Panc1 (cell line): ENCODE measurements at regions not wholly inside any gene's neighbourhood (a gene's known extent, or its start where the extent isn't known, plus 50 kb on each side); places are given as distances from the start of the nearest gene placed in this dataset.
"Not testable (repeated sequence)": the region's sequence is repeated elsewhere in the genome, so short reads cannot be mapped to it uniquely, and the experiment has no call there.

Source experiments
- ATAC-seq: fragments of 200-7000 bp; cut with Tn5 transposase; 2 replicates; pipeline ENCODE4 v1.9.1; 2020; ENCODE audit warnings: mild to moderate bottlenecking, moderate library complexity
- BruUV-seq: library from RNA; stranded (reverse); fragments of 400-500 nt; replicated peaks from 2 replicates; lab custom pipeline; 2021; lab: Mats Ljungman, UMichigan
- CTCF ChIA-PET: fragments of 300-600 bp; sonication (Branson Sonifier 250); formaldehyde crosslinking; loops from one replicate; lab custom pipeline; 2022; ENCODE audit warnings: antibody characterized with exemption; lab: Charles Lee
- POLR2A ChIA-PET: fragments of 300-600 bp; sonication (Branson Sonifier 250); formaldehyde crosslinking; loops from one replicate; lab custom pipeline; 2022; ENCODE audit warnings: antibody characterized with exemption; lab: Charles Lee
- DNase-seq: peaks from one replicate; pipeline ENCODE4 v3.0.0-alpha.2; 2010; ENCODE audit warnings: low read depth, low spot score
- H3K27ac ChIP-seq: 2 replicates; pipeline ENCODE4 v1.5.1; 2011; ENCODE audit warnings: mild to moderate bottlenecking, low read length, inconsistent platforms
- H3K27me3 ChIP-seq: fragments of 200-500 bp; sonication (Bioruptor generic); 2 replicates; pipeline ENCODE4 v1.6.0; 2014; ENCODE audit warnings: low read length, inconsistent platforms; ENCODE audit not compliant: control insufficient read depth, insufficient read depth
- H3K36me3 ChIP-seq: fragments of 200-500 bp; sonication (Bioruptor generic); 2 replicates; pipeline ENCODE4 v1.5.1; 2014; ENCODE audit warnings: inconsistent platforms, mild to moderate bottlenecking, low read length, moderate library complexity; ENCODE audit not compliant: control insufficient read depth, insufficient read depth
- H3K4me1 ChIP-seq: 2 replicates; pipeline ENCODE4 v1.5.1; 2011; ENCODE audit warnings: inconsistent platforms, mild to moderate bottlenecking, low read length, moderate library complexity; ENCODE audit not compliant: control insufficient read depth, insufficient read depth
- H3K4me3 ChIP-seq, 2 experiments: 2 replicates each; pipeline ENCODE4 v1.5.1; 2011 to 2012; ENCODE audit warnings: low read depth in 2 of 2, low read length in 2 of 2, mild to moderate bottlenecking in 2 of 2, inconsistent platforms in 1 of 2, moderate library complexity in 1 of 2
- H3K9me3 ChIP-seq: fragments of 200-500 bp; sonication (Bioruptor generic); 2 replicates; pipeline ENCODE4 v1.5.1; 2014; ENCODE audit warnings: low read depth, mild to moderate bottlenecking, inconsistent platforms, low read length, moderate library complexity; ENCODE audit not compliant: control insufficient read depth, insufficient read depth
- in situ Hi-C: cut with HindIII; loops from 2 replicates; pipeline ENCODE4 v1.10.0; 2016; ENCODE audit warnings: low sequenced_read_pairs, low pct_unique_long_range_greater_than_20kb
- intact Hi-C: fragments of 100-400 bp; cut with micrococcal nuclease; formaldehyde crosslinking; loops from one replicate; pipeline ENCODE4 v1.10.0; 2022; ENCODE audit not compliant: unreplicated experiment

DNA sequence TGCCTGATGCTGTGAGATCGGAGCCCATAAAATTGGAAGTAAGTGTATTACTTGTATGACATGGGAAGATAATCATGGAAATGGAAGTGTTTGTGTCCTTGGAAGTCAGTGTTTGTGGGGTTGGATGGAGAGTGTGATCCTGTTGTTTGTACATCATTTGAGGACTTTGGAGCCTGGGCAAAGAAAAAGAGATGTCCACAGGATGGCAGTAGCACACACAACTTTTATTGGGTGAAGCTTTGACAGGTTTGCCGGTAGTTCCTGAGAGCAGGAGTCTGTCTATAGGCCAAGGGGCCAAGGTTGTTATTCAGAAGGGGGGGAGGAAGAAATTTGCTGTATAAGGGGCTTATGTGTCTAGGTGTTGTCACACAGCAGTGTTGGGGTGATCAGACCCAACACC is 533.3 kb downstream of the RPIA start:
- POLR2A ChIA-PET = not testable (repeated sequence)

DNA sequence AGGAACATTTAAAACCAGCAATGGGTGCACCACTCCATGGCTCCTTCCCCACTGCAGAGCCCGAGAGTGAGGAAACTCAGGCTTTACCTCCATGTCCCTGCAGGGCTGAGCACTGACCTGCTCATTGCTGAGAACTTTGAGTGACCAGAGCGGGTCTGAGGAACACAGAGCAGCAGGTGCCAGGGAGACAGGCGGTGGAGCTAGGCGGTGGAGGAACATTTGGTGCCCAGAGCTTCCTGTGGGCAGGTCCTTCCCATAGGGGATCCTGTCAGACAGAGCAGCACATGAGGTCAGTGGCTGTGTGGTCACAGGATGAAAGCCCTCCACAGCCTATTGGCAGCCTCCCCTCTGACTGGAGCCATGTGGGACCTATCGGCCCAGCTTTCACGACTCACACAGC is 538.5 kb downstream of the RPIA start:
- BruUV-seq, ATAC-seq, H3K36me3 ChIP-seq, intact Hi-C loops, H3K4me3 ChIP-seq, H3K27ac ChIP-seq, H3K4me1 ChIP-seq, in situ Hi-C loops, H3K27me3 ChIP-seq, POLR2A ChIA-PET, H3K9me3 ChIP-seq, CTCF ChIA-PET, DNase-seq: not testable (repeated sequence)

More for the DNA sequence above, 533.3 kb downstream of the RPIA start:
- BruUV-seq, H3K27me3 ChIP-seq, in situ Hi-C loops, H3K4me3 ChIP-seq, H3K27ac ChIP-seq, intact Hi-C loops, CTCF ChIA-PET, DNase-seq, ATAC-seq, H3K36me3 ChIP-seq, H3K9me3 ChIP-seq, H3K4me1 ChIP-seq: not testable (repeated sequence)

DNA sequence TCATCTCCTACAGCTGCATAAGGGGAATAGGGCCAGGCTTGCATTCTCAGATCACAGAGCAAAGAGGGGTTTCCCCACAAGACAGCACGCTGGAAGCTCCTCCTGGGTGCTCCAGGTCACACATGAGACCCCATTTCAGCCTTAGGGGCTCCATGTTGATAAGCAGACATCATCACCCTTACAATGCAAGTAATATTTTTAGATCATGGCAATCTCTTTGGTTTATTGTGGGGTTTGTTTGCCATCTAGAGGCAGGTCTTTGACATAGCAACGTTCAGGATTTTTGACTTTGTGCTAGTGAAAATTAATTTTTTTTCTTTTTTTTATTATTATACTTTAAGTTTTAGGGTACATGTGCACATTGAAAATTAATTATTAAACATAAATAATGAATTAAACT is 539.8 kb downstream of the RPIA start:
- H3K9me3 ChIP-seq, H3K36me3 ChIP-seq, H3K4me1 ChIP-seq, H3K4me3 ChIP-seq, in situ Hi-C loops, DNase-seq, ATAC-seq, CTCF ChIA-PET, H3K27ac ChIP-seq, BruUV-seq, H3K27me3 ChIP-seq, intact Hi-C loops, POLR2A ChIA-PET: not testable (repeated sequence)

DNA sequence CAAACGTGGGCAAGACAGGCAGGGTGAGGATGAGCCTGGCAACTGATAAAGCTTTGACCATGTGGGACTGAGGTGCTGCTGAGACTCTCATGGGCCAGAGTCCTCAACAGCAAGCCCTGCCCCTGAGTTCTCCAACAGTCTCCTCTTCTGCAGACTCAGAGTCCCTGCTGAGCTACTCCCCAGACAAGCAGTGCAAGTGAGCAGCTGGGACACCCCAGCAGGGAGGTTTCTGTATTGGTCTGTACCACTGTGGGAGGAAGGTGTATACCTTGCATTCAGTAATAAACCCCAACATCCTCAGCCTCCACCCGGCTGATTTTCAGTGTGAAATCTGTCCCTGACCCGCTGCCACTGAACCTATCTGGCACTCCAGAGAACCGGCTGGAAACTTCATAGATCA is 542.5 kb downstream of the RPIA start:
- in situ Hi-C loops, ATAC-seq, DNase-seq, H3K4me3 ChIP-seq, H3K27me3 ChIP-seq, H3K4me1 ChIP-seq, BruUV-seq, H3K27ac ChIP-seq, H3K9me3 ChIP-seq, CTCF ChIA-PET, H3K36me3 ChIP-seq, POLR2A ChIA-PET, intact Hi-C loops: not testable (repeated sequence)

DNA sequence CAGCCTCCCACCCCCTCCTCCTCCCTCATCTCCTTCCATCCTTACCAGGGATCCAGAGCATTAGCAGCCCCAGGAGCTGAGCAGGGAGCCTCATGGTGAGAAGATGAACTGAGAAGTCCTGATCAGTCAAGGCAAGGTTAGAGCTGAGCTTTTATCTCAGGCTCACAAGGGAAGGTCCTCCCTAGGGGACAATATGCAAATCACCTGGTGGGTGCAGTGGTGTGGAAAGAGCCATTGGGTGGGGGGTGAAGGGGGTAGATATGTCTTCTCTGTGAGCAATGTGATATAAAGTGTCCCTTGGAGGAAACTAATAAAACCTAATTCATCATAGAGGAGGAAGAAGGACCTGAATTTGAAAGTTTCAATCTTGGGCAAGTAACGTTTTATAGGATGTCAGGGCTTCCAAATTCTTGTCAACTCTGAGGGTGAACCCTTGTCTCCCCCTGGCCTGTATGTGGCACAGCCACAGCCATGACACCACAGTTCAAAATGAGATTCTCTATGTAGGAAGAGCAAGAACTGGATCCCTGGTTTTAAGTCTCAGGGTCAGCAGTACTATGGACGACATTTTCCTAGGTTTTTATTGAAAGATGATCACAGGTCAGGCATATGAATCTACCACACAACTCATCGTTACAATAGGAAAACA is 543.5 kb downstream of the RPIA start:
- H3K9me3 ChIP-seq, H3K4me1 ChIP-seq, in situ Hi-C loops, CTCF ChIA-PET, POLR2A ChIA-PET, H3K27me3 ChIP-seq, BruUV-seq, DNase-seq, H3K4me3 ChIP-seq, ATAC-seq, H3K36me3 ChIP-seq, H3K27ac ChIP-seq, intact Hi-C loops: not testable (repeated sequence)

DNA sequence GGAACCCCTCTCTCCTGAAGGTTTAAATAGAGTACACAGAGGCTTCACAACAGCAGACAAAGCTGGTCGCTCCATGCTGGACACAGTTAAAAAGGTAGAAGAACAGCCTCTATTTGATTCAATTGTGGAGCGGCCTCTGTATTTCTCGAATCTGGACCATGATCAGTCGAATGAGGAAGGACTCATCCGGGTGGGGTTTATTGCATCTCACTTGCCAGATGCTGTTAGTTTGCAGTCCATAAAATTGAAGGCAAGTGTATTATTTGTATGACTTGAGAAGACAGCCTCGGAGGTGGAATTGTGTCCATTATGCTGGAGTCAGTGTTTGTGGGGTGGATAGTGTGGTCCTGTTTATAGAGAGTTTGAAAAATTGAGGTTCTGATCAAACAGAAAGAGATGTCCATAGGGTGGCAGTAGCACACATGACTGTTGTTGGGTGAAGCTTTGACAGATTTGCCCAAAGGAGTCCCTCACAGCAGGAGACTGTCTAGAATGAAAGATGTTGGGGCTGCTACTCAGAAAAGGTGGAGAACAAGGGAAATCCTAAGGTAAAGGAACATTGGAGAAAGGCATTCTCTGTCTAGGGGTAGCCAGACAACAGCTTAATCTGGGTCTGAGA is 545.5 kb downstream of the RPIA start:
- CTCF ChIA-PET, H3K4me3 ChIP-seq, BruUV-seq, in situ Hi-C loops, POLR2A ChIA-PET, DNase-seq, ATAC-seq, H3K4me1 ChIP-seq, intact Hi-C loops, H3K9me3 ChIP-seq, H3K36me3 ChIP-seq, H3K27ac ChIP-seq, H3K27me3 ChIP-seq: not testable (repeated sequence)

DNA sequence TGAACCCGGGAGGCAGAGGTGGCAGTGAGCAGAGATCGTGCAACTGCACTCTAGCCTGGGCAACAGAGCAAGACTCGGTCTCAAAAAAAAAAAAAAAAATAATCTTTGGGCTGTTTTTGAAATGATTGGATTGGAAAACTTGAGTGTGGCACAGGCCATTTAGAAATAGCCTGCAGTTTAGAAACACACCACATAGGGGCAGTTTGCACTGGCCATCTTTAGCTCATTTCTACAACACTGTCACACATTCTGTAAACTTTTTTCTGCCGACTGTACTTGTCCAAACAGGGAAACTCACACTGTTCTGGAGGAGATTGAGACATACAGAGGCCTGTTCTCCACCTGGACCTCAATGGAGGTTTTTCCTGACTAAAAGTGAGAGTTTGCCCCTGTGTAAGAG is 546.3 kb downstream of the RPIA start:
- H3K27me3 ChIP-seq, DNase-seq, H3K4me3 ChIP-seq, H3K9me3 ChIP-seq, H3K36me3 ChIP-seq, H3K4me1 ChIP-seq, CTCF ChIA-PET, H3K27ac ChIP-seq, intact Hi-C loops, ATAC-seq, POLR2A ChIA-PET, BruUV-seq, in situ Hi-C loops: not testable (repeated sequence)
